Tibial nerve (tissue), 4 donors: ENCODE measurements at regions not wholly inside any gene's neighbourhood (a gene's known extent, or its start where the extent isn't known, plus 50 kb on each side); places are given as distances from the start of the nearest gene placed in this dataset.

ENCODE experiments used
- CTCF ChIP-seq, 5 experiments: fragments of 200-600 bp in 3 of 5; fragments of 450-650 bp in 2 of 5; sonication (generic) in 3 of 5; IDR thresholded peaks; one replicate each; pipeline ENCODE4 v1.5.1; 2016 to 2019; ENCODE audit warnings: antibody characterized with exemption in 5 of 5, mild to moderate bottlenecking in 3 of 5, moderate library complexity in 2 of 5
- EP300 ChIP-seq, 2 donors: sonication (generic); formaldehyde crosslinking; IDR thresholded peaks; one replicate each; pipeline ENCODE4 v1.6.1; 2017; ENCODE audit warnings: antibody characterized with exemption in 2 of 2, mild to moderate bottlenecking in 1 of 2
- POLR2A ChIP-seq, 2 donors: fragments of 450-650 bp; IDR thresholded peaks; one replicate each; pipeline ENCODE4 v1.6.1; 2017; ENCODE audit warnings: antibody characterized with exemption in 2 of 2, mild to moderate bottlenecking in 2 of 2, moderate library complexity in 2 of 2

- TF ChIP-seq POLR2A (IDR thresholded peaks at IDR 0.05) (no peak), CTCF (IDR thresholded peaks at IDR 0.05) (no peak), EP300 (IDR thresholded peaks at IDR 0.05) (no peak)
Observed at GRCh38 chr15:38070778-38071177, 136.3 kb downstream of the TMCO5A start.
